Epithelial cell of prostate (primary cell): ENCODE measurements at regions not wholly inside any gene's neighbourhood (a gene's known extent, or its start where the extent isn't known, plus 50 kb on each side); places are given as distances from the start of the nearest gene placed in this dataset.
"Not testable (repeated sequence)": the region's sequence is repeated elsewhere in the genome, so short reads cannot be mapped to it uniquely, and the experiment has no call there.

Source experiments
- DNase-seq: peaks from one replicate; pipeline ENCODE4 v3.0.0-alpha.2; 2011; ENCODE audit warnings: low read depth, low spot score
- H3K27ac ChIP-seq: fragments of 450-650 bp; 2 replicates; pipeline ENCODE4 v1.5.1; 2017; ENCODE audit warnings: mild to moderate bottlenecking

DNA sequence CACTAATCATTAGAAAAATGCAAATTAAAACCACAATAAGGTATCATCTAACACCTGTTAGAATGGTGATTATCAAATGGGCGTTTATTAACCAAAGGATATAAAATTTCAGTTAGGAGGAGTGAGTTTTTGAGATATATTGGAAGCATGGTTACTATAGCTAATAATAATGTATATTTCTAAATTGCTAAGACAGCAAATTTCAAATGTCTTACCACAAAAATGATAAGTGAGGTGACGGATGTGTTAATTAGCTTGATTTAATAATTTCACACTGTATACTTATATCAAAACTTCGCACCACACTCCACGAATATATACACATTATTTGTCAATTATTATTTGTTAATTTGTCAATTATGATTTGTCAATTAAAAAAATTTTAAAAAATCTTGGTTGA lies 227.2 kb upstream of the DDX18 start:
- no peak for DNase-seq
- H3K27ac ChIP-seq: no peak overlapping the region

DNA sequence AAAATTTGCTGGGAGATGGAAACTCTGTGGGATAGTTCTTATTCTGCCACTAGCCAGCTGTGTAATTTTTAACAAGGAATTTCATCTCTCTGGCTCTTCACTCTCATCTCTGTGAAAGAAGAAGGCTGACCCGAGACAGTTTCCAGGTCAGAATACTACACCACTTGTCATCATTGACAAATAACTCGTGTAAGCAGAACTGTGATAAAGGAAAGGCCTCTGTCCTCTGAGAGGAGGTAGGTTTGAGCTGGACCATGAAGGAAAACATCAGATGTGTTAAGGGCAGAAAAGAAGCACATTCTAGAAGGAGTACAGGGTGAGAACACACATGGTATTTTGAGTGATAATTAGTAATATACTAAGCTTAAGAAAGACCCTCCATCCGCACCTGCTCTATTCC lies 211.4 kb upstream of the DDX18 start:
- DNase-seq: no peak
- no peak overlapping the region for H3K27ac ChIP-seq

DNA sequence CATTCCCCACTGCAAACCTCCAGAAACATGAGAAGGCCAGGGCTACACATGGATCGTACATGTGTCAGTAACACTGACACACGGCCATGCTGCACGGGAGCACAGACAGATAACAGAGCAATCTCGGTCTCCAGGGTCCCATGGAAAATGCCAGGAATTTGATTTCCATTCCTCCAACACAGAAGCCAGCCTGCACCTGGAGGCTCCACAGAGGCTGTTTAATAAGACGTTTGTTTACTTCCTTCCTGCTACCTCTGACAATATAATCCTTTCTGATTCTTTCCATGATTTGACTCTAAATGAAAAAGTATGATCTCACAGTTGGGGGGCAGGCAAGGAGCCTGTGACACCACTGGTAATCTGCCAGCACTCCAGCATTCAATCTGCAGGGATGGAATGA lies 210.9 kb upstream of the DDX18 start:
- no peak for DNase-seq

DNA sequence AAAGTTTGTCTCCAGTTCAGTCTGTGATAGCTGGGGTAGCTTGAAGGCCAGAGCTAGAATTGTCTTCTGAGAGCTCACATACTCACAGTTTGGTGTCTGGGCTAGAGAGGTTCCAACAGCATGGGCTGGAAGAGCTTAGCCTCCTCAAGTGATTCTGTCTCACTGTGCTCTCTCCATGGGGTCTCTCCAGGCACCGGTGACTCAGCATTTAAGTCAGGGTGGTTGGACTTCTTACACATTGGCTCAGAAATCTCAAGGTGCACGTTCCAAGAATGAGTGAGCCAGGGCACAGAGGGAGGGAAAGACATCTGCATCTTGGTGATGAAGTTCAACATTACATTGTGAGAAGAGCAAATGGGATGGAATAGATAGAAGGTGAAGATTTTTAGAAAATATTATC lies 207.3 kb upstream of the DDX18 start:
- no peak overlapping the region for H3K27ac ChIP-seq
- no peak for DNase-seq

More for the DNA sequence above, 210.9 kb upstream of the DDX18 start:
- no peak overlapping the region for H3K27ac ChIP-seq

DNA sequence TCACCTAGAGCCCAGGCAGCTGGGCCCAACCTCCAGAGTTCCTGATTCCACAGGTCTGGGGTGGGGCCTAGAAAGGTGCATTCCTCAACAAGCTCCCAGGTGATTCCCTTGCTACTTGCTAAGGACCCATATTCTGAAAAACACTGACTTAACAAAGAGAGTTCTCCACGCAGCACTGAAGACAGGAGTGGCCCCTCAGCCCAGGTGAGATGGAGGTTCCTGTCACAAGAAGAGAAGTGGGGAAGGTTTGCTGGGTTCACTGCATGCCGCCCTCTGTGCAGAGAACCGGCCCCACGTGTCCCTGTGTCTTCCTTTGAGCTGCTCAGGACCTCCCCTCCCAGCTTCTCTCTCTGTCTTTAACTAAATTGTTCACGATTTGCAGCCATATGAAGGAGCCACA lies 201.4 kb upstream of the DDX18 start:
- no peak overlapping the region for H3K27ac ChIP-seq

DNA sequence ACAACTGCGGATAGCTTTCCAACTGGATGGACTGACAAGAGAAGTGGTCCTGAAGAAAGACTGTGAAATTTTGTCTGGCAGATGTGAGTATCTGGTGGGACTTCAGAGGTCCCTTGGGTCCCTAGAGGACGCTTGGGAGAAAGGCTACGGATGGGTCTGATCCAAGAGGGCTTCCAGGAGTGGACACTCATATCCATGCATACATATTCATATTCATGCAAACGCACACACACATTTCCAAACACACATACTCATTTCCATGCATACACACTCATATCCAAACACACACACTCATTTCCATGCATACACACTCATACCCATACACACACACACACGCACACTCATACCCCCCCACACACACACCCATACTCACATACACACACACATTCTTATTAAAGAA lies 200.2 kb upstream of the DDX18 start:
- DNase-seq: no peak
- H3K27ac ChIP-seq: no peak overlapping the region

More for the DNA sequence above, 201.4 kb upstream of the DDX18 start:
- DNase-seq: no peak

DNA sequence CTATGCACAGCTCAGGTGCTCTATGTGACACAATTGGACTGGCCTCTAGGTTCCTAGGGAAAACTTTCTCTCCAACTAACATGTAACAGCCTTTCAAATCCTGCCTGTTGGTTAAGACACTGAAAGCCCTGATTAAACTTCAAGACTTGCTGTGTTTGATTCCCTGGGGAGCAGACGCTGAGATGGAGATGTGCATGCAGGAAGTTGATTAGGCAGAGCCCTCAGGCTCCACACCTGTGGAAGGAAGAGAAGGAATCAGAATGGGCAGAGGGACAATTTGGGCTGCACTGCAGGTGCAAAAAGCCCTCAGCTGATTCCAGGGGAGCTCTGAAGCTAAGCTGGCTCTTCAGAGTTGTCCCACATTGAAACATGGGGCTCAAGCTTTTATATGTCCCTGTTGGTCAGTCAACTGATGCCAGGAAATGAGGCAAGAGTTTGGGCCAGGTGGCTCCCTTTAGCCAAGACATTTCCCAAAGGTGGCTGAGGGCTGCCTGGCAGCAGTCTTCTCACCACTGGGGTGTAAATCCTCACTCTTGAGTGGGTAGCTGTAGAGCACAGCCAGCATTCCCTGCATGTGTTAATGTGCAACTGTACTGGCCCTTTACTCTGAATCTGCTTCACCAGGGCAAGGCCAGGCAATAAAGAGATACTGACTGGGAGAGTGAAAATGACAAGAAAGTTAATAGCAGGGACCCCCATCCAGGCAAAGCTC lies 199.5 kb upstream of the DDX18 start:
- H3K27ac ChIP-seq: no peak overlapping the region
- no peak for DNase-seq

DNA sequence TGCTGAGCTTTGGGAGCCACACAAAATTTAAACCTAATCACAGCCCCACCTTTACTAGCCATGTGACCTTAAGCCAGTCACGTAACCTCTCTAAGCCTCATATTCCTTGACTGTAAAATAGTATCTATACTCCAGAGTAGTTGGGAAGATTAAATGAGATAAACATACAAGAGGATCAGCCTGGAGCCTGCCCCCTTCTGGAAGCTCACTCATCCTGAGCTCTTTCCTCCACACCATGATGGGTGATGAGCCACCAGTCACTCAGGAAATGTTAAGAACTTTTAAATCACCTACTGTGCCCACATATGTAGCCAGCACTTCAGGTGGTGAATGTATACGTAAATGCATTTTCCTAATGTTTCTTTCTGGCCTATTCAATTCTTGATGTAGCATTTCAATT lies 195.9 kb upstream of the DDX18 start:
- no peak overlapping the region for H3K27ac ChIP-seq
- DNase-seq: no peak

DNA sequence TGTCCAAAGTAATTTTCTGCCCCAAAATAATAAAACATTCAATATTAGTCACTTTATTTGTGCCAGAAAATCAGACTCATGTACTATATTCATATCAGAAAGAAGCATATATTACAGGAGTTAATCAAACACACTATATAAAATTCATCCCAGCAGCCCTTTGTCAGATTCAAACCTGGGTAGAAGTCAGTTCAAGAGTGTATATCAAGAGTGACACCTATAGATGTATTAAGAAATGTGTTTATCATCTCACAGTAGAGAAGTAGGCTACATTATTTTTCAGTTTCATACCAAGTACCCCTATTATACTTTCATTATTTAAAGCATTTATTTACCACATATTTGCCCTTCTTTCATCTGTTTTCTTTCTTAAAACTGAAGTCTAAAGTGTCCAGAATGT lies 193.2 kb upstream of the DDX18 start:
- no peak for DNase-seq
- no peak overlapping the region for H3K27ac ChIP-seq

DNA sequence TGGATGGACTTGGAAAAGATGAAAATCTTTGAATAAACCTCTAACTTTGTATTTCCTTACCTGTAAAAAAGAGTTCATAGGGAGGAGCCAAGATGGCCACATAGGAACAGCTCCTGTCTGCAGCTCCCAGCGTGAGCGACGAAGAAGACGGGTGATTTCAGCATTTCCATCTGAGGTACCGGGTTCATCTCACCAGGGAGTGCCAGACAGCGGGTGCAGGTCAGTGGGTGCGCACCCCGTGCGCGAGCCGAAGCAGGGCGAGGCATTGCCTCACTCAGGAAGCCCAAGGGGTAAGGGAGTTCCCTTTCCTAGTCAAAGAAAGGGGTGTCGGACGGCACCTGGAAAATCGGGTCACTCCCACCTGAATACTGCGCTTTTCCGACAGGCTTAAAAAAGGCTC lies 191.3 kb upstream of the DDX18 start:
- H3K27ac ChIP-seq, DNase-seq: not testable (repeated sequence)

DNA sequence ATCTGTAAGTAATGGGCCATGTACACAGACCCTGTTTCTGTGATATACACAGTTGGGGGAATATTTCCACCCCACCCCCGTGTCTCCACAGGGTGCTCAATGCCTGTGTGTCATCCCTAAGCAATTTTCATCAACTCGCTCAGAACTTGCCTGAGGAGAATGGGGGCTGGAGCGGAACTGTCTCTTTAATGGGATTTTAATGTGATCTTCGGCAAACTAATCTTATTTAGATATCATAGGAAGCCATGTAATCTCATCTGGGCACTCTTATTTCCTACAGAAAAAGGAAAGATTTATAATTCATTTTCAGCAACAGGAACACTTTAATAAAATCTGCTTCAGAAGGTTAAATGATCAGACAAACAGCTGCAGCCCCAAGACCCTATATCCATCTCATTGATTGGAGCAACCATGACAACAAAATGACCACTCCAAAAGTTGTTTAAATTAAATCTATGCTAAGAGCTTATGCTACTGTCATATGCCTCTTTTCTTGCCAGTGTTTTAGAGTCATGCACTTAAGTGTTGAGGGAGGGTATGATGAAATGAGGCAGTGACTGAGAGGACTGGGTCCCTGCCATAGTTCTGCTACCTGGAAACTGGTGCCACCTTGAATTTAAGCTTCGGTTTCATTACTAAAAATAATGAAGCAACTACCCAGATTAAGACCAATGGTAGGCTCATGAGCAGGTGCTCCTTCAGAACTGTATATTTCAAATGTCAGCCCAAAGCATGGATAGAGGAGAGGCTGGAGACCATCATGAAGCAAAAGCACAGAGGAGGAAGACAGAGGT lies 183.1 kb upstream of the DDX18 start:
- DNase-seq: no peak
- H3K27ac ChIP-seq: no peak overlapping the region

DNA sequence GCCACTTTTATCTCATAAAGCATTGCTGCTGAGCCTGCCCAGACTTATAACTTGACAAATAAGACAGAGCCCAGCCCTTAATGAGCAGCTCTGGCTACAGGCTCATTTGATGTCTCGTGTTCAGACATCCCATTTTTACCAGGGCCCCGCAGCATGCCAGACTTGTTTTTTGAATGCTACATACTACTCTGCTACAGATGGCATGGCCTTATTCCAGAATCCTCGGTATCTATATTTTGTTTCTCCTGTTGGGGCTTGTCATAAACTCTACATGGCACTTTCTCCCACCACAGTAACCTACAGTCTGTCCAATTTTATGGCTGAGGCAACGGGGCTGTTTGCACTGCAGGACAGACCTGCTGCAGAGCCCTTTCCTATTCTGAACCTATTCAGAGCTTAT lies 179.0 kb upstream of the DDX18 start:
- DNase-seq: no peak
- no peak overlapping the region for H3K27ac ChIP-seq

DNA sequence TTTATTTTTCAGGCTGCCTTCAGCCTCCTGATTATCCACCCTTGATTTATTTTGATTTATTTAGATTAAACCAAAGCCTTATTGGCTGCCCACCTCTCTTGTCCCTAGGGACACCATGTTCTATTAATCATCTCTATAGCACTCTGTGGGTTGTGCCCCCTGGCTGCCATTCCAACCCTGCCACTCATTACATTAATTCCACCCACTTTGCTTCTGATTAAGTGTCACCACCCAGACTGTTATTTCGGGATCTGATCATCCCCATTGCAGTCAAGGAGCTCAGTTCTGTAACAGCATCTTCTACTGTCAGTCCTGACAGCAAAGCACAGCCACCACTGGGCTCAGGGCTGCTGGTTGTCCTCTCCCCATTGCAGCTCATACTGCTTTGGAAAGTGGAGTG lies 175.1 kb upstream of the DDX18 start:
- DNase-seq: no peak
- H3K27ac ChIP-seq: no peak overlapping the region

DNA sequence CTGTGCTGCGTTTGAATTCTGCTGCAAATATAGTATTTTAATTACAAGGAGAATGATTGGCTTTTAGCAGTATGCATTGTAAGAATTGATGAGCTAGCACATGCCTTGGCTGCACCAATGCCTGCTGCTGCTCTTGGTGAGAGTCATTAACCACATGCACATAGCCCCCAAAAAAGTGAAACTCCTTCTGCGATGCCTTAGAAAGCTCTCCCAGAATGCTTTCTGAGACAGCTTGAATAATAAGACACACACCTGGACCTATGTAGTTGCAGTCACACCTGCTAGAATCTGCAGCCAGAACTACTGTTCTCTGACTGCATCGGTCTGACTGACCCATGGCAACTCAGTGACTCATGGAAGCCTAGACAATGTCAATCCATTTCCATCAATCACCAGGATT lies 170.1 kb upstream of the DDX18 start:
- DNase-seq: no peak
- H3K27ac ChIP-seq: no peak overlapping the region

DNA sequence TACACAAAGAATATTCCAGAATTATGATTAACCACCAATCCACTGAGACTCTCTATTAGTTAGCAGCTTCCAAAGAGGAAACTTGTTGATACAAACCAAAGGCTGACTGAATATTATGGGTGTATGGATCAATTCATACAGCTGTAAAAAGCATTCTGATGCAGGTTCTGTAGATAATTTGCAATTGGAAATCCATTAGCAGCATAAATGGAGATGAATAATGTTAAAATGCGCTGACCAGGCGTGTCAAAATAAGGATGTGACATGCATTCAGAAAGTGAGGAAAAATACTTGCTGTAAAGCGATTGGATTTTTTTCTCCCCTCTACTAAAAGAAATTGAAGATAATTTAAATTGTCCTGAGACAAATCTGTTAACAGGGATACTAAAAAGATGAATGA lies 169.0 kb upstream of the DDX18 start:
- H3K27ac ChIP-seq: no peak overlapping the region
- DNase-seq: no peak

DNA sequence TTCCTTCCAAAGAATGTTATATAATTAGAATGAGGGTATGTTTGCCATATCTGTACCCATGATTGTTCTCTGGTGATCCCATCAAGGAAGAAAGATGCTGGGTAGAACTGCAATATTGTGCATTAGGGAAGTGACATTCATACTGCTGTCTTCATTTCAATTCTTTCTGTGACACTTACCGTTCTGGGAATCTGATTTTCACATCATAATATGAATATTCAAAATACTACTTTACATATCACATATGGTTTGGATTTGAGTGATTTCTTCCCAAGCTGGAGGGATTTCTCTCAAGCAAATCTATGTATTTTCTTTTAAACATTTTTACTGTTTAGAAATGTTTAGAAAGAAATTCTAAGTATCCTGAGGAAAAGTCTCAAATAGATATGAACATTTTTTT lies 168.4 kb upstream of the DDX18 start:
- no peak for DNase-seq
- no peak overlapping the region for H3K27ac ChIP-seq

DNA sequence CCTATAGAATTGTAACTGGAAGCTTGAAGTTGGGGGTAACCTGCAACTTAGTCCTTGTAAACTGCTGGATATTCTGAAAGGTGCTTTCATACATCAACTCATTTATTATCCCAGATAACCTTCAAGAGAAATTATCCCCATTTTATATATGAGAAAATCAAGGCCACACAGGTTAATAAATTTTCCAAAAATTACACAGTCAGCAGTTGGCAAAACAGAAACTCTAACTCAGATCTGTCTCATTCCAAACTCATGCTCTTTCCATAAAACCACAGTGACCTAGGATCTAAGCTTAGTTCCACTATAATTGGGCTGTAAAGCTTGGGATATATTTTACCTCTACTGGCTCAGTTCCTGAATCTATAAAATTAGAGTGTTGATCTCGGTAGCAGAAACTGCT lies 167.6 kb upstream of the DDX18 start:
- no peak overlapping the region for H3K27ac ChIP-seq
- DNase-seq: no peak

DNA sequence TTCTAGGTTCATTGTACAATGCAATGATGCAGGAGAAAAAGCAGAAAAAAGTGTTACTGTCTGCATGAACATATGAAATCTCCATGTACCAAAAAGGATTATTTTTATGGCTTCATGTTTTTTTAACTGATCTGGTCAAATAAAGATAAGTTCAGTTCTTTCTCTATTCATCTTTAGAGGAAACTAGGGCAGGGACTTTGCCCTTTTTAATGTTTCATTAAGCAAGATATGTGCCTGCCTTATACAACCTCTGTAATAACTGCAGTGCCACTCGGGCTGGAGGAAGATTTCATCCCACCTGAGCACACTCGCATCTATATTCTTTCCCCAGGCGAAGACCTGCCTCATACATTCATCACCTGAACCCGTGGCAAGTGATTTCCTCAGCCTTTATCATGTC lies 157.9 kb upstream of the DDX18 start:
- no peak overlapping the region for H3K27ac ChIP-seq
- no peak for DNase-seq

DNA sequence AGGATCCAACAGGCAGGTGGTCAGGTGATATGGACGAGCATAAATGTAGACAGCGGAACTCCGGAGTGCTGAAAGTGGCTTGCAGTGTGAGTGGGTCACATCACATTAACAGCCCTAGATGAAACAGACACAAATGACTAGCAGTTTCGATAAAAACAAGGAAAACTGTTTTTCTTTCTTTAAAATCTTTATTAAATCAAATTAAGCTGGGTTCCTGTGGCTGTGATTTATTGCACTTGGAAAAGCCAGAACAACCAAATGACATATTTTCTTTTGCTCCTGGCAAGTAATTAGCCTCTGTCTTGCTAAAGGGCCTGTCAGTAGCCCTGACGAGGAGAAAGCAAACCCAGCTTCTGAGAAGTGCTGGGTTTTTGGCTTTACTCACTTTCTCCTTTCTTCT lies 152.9 kb upstream of the DDX18 start:
- no peak for DNase-seq
- no peak overlapping the region for H3K27ac ChIP-seq

DNA sequence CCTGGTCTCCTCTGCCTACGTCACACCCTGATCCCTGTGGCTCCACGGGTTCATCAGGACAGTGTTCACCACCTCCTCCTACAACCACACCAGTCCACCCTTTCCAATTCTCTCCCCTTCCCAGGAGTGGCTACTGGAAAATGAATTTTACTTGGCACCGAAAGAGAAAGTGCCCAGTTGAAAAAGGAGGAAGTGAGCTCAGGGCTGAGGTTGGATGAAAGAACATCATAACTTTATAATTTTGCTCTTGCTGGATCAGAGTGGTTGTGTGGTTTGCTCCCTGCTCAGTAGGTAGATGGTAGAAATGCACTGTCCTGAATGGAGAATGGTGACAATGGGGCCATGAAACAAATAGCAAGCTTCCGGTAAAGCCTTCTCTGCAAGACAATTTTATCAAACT lies 140.3 kb upstream of the DDX18 start:
- DNase-seq: no peak
- H3K27ac ChIP-seq: no peak overlapping the region

DNA sequence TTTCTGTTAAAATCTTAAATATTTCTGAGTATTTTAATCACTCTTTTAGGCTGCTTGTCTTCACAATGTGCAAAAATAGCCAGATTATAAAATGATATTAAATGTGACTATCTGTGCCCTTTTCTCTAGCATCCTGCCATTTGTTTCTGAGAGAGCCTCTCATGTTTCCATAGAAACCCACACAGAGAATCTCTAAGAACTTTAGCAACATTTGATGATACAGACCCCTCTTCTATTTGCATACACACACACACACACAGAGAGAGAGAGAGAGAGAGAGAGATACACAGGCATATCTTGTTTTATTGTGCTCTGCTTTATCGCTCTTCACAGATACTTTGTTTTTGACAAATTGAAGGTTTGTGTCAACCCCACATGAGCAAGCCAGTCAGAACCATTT lies 134.5 kb upstream of the DDX18 start:
- no peak for DNase-seq
- no peak overlapping the region for H3K27ac ChIP-seq

DNA sequence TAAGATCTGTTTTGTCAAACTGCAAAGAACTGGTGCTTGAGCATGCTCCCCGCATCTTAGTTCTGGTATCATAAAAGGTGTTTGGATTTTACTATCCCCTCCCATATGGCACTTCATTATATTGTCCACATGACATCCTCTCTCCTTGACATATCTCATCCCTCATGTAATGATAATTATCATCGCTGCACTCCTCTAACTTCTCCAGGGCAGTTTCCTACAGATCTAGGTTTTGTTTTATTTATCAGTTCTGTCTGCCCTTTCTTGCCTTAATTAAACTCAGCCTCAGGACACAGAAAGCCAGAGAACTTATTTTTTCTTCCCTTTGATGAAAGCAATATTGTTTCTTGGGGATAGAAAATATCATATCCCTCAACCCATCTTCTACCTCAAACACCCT lies 129.6 kb upstream of the DDX18 start:
- DNase-seq: no peak
- no peak overlapping the region for H3K27ac ChIP-seq
